ENCODE measurements at regions not wholly inside any gene's neighbourhood (a gene's known extent, or its start where the extent isn't known, plus 50 kb on each side); places are given as distances from the start of the nearest gene placed in this dataset.
A peak's percentile ranks its signal among the peaks of the same experiment; 100 is the strongest.

DNA sequence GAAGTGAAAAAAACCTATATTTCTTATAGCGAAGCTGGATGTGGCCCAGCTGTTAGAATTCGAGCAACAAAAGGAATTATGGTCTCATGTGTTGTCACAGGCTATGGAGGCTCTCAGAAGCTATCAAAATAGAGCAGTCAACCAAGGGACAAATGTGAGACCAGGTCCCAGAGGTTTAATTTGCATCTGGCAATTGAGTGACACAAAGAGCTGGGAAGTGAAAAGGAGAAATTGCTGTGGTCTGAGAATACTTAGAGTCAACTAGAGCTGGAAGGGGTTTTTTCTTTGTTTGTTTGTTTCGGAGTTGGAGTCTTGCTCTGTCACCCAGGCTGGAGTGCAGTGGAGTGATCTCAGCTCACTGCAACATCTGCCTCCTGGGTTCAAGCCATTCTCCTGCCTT lies 61.3 kb upstream of the SMAD3 start:
- DNase-seq (ENCODE audit: low read depth), result no peak

DNA sequence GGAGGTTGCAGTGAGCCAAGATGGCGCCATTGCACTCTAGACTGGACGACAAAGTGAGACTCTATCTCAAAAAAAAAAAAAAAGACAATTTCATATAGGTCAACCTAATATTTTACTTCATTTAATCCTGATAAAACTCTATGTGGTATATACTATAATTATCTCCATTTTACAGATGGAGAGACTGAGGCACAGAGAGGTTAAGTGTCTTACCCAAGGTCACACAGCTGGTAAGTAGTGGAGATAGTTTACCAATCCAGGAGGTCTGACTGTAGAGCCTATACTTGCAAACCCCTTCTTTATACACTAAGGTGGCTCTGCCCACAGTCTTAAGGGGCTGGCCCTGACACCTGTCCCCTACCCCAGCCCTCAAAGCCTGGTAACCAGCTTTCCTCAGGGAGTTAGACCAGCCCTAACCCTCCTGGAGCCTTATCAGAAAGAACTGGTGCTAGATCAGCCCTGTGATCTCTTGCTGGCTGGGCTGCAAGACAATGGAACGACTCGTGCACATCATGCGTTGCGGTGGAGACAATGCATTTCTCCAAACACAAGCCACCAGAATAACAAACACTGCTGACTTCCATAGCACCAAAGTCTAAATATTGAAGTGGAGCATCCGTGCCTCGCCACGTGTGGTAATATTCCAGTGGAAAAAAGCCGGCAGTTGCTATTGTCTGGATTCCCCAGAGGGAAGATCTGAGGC lies 60.0 kb upstream of the SMAD3 start:
- no peak for DNase-seq (ENCODE audit: low read depth)

More for the DNA sequence above, 61.3 kb upstream of the SMAD3 start:
- H3K4me3 ChIP-seq (ENCODE audit: low read depth, low read length), result no peak overlapping the region

GRCh38 chr15:67006083-67007065 lies 59.0 kb upstream of the SMAD3 start:
- DNase-seq (ENCODE audit: low read depth), result no peak
- no peak overlapping the region for H3K4me3 ChIP-seq (ENCODE audit: low read depth, low read length)

More for the DNA sequence above, 60.0 kb upstream of the SMAD3 start:
- H3K4me3 ChIP-seq (ENCODE audit: low read depth, low read length), result no peak overlapping the region

DNA sequence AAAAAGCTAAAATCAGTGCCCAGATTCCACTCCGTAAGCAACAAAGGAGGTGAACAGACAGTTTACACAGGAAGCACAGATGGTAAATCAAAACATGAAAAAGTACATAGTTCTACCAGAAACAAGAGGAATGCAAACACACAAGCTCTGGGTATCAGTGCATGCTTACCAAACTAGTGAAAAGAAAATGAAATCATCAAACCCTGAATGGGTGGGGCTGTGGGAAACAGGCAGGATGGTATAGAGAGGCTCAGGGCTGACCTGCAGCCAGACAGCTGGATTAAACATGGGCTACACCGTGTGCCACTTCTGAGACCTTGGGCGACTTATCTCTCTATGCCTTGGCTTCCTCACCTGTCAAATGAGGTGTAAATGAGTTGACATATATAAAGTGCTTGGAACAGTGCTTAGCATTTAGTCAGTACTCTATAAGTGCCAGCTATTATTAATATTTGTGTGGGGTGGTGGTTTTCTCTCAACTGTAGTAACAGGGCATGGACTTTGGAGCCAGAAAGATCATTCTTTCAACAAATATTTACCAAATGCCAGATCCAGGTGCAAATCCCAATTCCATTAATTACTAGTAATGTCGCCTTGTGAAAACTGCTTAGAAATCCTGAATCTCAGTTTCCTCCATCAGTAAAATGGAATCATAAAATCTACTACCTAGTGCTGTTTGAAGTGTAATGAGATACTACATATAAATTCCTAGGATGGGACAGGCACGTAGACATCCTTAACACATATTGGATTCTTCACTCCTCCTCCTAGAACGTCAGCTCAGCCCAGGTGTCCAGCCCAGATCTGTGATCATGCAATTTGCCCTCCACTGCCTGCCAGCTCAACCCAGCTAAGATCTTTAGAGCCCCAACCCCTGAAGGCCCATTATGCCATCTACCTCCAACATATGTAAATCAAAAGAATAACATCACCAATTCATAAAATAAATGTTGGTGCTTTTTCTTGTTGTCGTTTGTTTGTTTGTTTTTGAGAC lies 55.5 kb upstream of the SMAD3 start:
- no peak for DNase-seq (ENCODE audit: low read depth)
- no peak overlapping the region for H3K4me3 ChIP-seq (ENCODE audit: low read depth, low read length)

GRCh38 chr15:67010898-67011616 lies 54.3 kb upstream of the SMAD3 start:
- DNase-seq (ENCODE audit: low read depth), result no peak
- H3K4me3 ChIP-seq (ENCODE audit: low read depth, low read length), result no peak overlapping the region

GRCh38 chr15:67011617-67012005 lies 53.8 kb upstream of the SMAD3 start:
- no peak overlapping the region for H3K4me3 ChIP-seq (ENCODE audit: low read depth, low read length)
- DNase-seq (ENCODE audit: low read depth), result no peak

- H3K4me3 ChIP-seq (ENCODE audit: low read depth, low read length), result no peak overlapping the region
- DNase-seq (ENCODE audit: low read depth), result peak; percentile 75
These were observed 51.7 kb upstream of the SMAD3 start for GRCh38 chr15:67013696-67014095.

Measured in skeletal muscle cell (primary cell).